ENCODE measurements at regions not wholly inside any gene's neighbourhood (a gene's known extent, or its start where the extent isn't known, plus 50 kb on each side); places are given as distances from the start of the nearest gene placed in this dataset.

- TF ChIP-seq CTCF (conservative IDR thresholded peaks at IDR 0.05; ENCODE audit: low read depth, low read length) (no peak), EZH2phosphoT487 (IDR thresholded peaks at IDR 0.05; ENCODE audit: borderline replicate concordance, low read length) (no peak)
Observed at GRCh38 chr3:178003756-178004155, 532.5 kb upstream of the KCNMB2 start.

All from PC-3 (cell line).